Non-pigmented ciliary epithelial cell (primary cell): ENCODE measurements at regions not wholly inside any gene's neighbourhood (a gene's known extent, or its start where the extent isn't known, plus 50 kb on each side); places are given as distances from the start of the nearest gene placed in this dataset.
"Not testable (repeated sequence)": the region's sequence is repeated elsewhere in the genome, so short reads cannot be mapped to it uniquely, and the experiment has no call there.

ENCODE experiments used
- DNase-seq: peaks from one replicate; pipeline ENCODE4 v3.0.0-alpha.2; 2010; ENCODE audit warnings: low read depth

DNA sequence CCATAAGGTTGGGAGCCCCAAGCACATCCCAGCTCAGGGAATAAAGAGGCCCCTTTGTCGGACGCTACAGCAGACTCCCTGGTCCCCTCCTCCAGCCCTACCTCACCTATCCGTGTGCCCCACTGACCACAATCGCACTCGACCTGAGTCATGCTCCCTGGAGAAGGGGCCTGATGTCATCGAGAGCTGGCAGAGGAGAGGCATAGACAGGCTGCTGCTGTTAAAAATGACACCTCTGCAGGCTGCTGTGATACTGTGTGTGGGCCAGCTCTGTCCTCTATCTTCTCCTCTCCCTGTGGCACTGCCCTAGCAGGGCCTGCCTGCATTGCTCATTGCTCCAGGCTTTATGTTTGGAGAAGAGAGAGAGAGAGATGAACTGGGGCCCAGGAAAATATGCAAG is 123.4 kb upstream of the SYT13 start:
- no peak for DNase-seq

DNA sequence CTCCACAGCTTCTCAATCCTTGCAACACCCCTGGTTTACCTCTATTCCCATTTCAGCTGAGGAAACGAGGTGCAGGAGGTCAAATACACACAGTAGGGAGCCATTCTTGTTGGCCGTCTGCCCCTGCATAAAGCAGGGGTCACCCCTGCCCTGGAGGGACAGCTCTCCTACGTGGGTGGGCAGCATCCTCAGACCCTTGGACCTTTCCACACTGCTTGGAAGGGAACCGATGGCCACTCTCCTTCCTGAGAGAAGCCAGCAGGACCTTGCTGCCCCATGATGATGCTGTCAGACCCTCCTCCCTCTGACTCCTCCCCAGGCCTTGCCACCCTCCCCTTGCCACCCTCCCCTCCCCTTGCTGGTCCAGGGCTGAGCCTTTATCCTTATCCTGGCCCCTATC is 121.1 kb upstream of the SYT13 start:
- no peak for DNase-seq

DNA sequence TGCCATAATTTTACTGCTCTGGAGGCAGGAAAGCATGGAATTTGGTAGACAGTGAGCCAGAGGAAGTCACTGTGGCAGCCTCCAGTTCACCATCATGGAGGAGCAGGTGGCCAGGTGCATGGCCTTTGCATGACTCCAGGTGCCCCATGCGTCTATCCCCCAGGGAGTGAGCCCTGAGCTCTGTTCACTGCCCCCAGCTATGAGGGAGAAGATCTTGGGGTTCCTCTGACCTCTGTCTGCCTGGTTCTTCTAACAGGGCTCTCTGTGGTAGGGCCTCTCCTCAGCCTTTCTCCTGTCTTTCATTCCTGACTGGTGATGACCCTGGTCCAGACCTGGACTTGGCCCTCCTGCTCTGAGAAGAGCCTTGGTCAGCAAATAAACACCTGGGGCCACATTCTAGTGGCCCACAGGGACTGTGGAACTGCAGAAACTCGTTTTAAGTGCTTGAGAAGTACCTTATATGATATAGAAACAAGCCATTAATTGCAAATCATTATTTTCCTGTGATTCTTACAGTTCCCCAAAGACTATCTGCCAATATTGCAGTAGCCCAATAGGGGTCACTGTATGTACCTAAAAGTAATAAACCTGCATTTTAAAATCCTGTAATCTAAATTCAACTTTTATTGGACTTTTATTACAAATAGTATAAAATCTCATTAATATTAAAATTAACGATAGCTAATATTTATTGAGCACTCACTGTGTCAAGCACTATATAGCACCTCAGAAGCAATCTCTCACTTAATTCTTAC is 120.0 kb upstream of the SYT13 start:
- DNase-seq: no peak

DNA sequence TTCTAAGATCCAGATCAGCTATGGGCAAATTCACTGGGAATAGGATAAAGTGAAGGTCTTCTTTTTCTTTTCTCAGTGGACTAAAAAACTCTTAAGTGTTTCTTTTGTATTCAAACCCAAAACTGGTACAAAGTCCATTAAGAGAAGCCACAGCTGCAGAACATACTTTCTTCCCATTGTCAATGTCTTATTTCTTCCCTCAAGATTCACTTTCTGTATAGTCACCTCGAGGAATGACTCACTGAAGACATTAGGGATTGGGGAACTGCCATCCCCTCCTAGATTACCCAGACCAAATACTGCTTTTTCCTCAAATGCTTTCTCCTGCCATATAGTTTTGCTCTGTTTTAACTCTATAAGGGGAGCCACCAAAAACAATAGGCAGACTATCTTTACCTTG is 117.4 kb upstream of the SYT13 start:
- not testable (repeated sequence) for DNase-seq

DNA sequence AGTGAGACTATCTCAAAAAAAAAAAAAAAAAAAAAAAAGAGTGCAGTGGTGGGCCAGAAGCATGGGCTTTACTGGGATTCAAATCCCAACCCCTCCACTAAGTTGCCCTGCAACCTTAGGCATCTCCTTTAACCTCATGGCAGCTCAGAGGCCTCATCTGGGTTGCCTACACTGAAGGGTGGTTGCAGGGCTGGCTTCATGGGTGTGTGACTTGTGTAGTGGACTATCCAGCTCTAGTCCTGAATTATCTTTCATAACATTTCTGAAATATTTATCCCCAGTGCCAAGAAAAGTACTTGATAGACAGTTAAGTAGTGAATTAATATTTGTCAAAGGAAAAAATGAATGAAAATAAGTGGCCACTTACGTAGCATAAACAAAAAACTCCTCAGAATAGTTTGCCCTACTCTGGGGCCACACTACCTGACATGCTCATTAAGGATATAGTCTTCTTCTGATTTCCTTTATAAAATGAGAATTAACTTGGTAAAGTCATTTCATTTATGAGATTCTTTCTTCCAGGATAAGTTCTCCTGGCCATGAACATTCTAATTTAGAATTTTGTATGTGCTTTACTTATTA is 116.0 kb upstream of the SYT13 start:
- DNase-seq: no peak

DNA sequence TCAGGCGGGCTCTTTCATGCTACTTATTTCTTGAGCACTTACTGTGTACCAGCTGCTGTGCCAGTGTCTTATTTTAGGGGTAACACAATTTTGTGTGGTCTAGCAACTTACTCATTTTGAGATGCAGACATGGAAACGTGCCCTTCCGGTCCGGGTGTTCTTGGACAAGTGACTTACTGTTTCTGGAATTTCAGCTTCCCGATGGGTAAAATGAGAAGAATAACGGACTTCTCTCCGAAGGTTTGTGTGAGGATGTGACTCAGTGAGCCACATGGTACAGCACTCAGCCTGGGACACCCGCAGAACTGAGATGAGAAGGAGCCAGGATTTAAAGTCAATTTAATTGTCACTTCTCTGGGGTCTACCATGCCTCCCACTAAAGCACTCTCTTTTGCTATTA is 114.5 kb upstream of the SYT13 start:
- DNase-seq: peak; percentile 62

DNA sequence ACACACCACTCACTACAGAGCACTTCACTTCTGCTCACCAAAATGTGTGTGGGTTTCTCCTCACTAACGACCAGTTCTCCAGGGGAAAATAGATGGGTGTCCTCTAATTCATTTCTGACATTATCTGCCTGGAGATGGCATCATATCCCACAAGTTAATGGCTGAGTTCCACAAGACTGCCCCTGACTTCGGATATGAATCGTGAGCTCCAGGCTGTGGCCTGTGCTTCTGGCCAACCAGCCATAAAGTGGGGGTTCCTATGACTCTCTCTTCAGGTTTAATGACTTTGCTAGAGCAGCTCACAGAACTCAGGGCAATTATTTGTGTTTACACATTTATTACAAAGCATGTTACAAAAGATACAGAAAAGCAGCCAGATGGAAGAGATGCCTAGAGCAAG is 113.0 kb upstream of the SYT13 start:
- no peak for DNase-seq

DNA sequence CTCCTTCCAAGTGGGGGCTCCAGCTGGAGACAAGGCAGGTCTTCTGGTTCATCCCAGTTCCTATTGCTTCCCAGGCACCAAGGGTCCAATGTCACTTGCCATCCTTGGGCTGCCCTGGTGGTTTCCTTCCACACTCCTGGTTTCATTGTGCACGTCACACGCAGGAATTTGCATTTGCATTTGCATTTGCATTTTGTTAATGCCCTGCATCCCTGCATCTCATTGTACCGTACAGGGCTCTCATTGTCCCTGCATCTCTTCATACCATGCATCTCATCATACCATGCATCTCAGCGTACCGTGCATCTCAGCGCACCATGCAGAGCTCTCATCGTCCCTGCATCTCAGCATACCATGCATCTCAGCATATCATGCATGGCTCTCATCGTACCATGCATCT is 112.2 kb upstream of the SYT13 start:
- no peak for DNase-seq

DNA sequence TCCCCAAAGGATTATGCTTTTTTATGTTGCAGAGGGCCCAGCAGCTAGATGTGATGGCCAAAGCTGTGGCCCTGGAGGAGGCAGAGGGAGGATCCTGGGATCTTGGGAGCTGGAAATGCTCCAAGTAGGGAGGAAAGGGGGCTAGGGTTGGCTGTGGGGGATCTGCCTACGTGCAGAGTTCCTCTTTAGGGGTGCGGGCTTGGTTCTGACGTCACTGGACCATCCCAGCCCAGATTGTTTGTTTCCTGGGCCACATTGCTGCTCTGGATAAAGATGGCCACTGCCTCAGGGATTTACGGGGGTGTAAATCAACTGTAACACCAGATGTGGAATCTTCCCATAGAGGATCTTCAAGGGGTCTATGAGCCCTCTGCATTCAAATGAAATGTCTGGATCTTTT is 110.3 kb upstream of the SYT13 start:
- no peak for DNase-seq

DNA sequence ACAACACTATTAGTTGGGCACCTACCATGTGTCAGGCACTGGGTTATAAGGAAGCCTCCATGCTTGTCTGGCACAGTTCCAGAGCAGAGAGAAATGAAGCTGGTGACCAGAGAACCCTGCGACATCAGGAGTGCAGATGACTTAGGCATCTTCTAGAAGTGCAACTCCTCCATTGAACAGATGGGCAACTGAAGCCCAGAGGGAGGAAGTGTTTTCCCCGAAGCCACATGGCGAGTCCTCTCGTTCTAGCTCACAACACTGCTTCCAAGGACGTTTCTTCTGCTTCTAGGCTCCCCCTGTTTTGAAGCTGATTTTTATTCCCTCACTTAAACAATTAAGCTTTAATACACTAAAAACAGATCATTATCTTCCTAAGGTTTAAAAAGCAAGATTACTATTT is 109.8 kb upstream of the SYT13 start:
- DNase-seq: no peak

DNA sequence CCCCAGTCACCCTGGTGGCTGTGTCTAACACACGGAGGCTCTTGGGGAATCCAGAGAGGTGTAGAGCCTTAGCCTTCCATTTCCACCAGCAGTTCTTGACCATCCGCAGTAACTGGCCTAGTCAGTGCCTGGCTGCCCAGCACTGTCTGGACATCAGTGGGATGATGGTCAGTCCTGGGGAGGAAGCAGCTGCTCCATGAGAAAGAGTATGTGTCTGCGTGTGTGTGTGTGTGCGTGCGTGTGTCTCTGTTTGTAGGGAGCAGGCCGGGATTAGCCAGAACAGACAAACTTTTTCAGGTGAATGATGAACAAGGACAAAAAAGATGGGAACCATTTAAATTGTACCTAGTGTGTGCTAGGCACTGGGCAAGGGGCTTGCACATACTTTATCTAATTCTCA is 109.3 kb upstream of the SYT13 start:
- no peak for DNase-seq

DNA sequence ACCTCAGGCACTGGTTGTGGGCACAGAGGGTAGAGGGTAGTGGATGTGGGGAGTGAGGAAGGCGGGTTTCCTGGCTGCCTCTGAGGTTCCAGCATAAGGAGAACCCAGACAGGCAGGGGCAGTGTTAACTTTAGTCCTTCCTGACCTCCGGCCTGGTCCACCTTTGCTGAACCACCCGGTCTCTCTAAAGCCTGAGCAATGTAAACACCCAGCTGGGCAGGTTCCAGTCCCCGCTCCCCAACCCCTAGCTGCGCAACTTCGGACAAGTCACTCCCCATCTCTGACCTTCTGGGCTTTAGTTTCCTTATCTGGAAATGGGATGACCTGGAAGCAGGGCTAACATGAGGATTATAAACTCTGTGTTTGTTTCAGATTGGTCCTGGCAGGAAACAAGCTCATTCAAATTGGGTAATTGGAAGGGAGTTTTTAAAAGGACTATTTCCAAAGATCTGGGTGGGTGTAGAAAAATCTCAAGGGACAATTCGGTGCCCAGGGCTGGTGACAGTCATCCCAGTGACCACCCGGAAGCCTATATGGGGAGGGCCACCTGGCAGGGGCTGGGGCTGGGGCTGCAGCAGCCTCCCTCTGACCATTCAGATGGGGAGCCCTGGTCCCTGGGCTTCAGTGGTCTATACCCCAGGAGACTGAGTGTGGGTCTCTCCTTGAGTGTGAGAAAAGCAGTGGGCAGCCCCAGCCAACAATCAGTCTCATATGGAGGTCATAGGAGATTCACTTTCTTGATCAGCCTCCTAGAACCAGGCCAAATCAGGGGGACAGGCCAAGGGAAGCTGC is 108.3 kb upstream of the SYT13 start:
- no peak for DNase-seq

DNA sequence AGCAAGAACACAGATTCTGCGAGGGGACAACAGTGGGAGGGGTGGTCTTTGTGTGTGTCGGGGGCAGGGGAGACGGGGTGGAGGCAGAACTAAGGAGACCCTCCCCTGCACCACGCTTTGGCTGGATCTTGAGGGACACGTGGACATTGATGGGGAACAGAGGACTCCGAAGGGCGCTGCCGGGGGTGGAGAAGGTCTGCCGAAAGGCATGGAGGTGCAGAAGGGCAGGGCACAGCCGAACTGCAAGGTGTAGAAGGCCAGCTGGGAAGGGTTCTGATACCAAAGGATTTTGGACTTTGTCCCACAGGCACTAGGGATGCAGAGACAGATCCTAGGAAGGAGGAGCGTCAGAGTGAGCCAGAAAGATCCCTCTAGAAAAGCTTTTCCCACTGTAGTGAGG is 107.7 kb upstream of the SYT13 start:
- DNase-seq: no peak

DNA sequence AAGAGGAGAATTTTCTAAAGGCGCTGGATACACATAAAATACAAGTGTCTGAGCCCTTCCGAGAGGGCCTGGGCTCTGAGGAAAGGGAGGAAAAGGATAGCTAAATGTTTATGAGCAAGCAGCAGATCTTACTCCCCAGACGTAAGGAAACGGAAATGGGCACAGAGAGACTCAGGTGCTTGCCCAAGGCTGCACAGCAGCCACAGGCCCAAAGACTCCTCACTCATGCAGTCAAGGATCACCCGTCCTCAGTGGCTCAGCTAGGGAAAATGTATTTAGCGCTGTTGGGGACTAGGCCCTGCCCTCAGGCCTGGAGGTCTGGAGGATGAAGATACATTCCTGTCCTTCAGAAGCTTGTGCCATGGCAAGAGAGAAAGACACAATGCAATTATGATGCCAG is 107.2 kb upstream of the SYT13 start:
- no peak for DNase-seq

DNA sequence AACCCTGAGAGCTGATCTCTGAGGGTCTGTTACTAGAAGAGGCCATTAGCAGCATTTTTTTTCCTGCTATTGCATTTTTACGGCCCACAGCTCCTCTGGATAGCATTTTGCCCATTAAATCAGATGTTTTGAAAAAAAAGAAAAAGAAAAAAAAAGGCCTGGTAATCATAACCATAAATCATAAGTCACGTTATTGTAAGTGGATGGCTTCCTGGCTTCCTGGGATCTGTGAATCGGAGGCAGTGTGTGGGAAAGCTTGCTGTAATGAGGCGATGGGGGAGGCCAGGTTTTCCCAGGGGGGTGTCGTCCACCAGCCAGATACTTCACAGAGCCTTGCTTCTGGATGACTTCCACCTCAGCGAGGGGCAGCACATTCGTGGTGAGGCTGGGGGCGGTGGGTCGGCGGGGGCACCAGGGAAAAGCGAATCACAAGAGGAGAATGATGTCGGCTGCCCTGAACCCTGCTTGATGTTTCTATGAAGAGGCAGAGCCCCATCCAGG is 106.5 kb upstream of the SYT13 start:
- no peak for DNase-seq

DNA sequence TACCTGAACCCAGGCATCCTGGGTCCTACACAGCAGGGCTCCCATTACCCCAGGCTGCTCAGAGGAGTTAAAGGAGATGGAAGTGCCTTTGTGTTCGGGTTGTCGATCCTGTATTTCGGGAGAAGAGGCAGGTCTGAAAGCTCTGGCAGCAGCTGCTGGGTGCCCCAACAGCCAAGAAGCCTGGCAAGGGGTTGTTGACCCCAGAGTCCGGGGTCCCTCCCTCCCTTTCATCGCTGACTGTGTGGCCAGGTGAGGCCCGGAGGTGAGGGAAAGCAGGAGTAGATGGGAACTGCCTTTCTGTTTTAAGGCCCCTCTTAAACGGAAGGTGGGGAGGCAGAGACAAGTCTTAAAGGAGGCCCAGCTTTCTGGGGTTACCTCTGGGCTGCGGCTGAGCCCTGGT is 106.0 kb upstream of the SYT13 start:
- DNase-seq: no peak

DNA sequence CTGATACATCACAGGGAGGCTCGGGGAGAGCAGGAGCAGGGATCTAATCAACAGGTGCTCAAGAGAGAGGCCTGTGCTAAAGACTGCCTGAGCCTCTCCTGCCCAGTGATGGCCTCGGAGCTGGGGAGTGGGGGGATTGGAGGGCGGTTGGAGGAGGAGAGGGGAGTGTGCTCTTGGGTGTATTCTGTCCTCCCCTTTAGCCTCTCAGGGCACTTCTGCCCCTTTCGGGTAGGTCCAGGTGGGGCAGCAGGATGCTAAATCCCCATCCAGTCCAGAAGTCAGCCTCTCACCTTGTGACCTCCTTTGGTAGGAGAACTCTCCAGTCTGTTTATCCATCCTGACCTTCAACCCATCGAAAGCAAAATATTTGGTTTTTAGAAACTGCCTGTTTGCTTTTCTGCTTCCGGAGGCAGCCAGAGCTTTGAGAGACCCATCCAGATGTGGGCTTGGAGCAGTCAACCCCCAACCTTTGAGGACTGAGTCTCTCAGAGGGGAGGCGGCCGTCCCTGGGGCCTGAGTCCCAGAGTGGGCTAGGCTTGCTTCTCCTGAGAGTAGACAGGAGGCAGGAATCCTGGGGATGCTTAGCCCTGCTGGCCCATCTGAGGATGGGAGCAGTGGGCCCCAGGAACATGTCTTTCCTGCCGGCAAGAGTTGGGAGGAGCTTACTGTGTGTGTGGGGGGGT is 105.2 kb upstream of the SYT13 start:
- DNase-seq: no peak

DNA sequence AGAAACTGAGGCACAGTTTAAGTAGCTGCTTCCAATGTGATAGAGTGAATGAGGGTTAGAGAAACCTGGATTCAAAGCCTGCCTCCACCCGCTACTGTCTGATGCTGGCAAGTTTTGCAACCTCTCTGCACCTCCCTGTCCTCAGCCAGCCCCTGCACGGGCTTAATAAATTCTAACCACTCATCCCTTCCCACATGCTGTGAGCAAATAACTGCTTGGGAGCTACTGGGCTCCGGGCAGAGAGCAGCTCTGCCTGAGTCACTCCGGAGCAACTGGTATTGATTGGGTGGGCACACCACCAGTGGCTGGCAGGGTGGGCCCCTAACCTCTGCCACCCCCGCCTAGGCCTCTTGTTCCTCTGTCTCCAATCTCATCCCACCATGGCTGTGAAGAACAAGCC is 104.3 kb upstream of the SYT13 start:
- DNase-seq: no peak

DNA sequence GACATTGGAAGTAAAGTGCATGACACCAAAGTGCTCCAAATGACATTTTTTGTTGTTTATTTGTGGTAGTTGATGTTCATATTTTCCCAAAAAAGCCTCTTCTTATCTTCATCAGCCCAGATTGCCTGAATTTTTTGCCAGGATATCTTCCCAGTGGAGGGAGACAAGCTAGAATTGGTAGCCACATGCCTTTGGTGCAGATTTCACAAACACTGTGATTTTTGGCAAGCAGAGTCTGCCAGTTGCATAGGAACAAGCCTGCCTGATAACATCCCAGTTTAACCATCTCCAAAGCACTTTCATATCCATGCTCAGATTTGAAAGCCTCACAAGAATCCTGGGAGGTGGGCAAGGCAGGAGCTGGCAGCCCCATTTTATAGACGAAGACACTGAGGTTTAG is 102.3 kb upstream of the SYT13 start:
- DNase-seq: no peak

DNA sequence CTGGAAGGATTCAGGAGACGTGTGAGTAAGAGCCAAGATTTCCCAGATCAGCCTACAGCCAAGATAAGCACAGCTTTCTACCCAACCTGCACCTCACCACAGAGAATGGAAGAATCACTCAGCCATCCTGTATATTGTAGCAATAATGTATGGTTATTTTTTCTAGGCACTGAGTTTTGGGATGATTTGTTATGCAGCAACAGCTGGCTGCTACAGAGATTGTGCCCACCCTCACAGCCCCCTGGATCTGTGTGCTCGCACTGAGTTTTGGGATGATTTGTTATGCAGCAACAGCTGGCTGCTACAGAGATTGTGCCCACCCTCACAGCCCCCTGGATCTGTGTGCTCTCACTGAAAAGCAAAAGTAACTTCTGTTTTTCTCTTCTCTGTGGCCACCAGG is 101.7 kb upstream of the SYT13 start:
- not testable (repeated sequence) for DNase-seq

DNA sequence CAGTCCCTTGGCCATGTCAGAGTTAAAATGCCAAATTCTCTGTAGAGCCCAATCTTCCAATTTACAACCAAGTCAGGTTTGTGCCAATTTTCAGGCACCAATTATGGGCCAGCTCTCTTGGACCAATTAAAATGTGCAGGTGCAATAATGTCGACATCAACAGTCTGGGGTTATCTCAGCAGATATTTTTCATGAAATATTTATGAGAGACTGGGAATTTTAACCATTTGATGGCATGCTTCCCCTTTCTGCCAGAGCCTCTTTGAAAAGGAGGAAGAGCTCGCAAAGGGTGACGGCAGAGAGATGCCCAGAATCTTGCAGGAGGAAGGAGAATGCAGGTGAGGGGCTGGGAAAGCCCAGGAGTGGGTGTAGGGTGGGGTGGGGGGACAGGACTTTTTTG is 100.8 kb upstream of the SYT13 start:
- no peak for DNase-seq

DNA sequence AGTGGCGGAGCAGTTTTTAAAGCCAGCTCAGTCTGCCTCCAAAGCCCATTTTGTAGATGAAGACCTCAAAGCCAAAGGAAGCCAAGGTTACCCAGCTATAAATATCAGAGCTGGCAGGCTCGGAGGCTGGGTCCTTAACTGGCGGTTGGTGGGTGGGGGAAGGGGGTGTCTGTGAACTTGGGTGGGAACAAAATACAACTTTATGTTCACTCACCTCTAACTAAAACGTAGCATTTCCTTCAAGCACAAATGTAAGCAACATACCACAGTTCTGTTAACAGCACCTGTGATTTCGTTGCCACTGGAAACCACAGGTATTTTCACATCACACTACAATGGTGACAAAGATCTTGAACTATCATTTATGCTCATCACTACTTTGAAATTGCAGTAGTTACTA is 99.7 kb upstream of the SYT13 start:
- DNase-seq: no peak

DNA sequence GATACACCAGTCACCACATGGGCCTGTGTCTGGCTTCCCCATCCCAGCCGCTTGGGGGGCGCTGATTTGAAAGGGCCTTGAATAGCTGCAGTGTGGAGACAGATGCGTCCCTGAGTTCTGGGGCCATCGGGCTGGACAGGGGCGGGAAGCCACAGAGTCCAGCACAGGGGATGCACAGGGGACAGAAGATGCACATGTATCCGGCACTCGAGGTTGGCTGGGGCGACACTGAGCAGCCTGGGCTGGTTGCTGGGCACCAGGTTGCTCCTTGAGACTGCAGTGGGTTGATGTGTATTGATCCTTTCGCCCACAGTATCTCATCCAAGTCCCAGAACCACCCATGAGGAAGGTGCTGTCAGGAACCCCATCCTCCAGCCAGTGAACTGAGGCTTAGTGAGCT is 99.3 kb upstream of the SYT13 start:
- no peak for DNase-seq
